ENCODE measurements at regions not wholly inside any gene's neighbourhood (a gene's known extent, or its start where the extent isn't known, plus 50 kb on each side); places are given as distances from the start of the nearest gene placed in this dataset.

DNA sequence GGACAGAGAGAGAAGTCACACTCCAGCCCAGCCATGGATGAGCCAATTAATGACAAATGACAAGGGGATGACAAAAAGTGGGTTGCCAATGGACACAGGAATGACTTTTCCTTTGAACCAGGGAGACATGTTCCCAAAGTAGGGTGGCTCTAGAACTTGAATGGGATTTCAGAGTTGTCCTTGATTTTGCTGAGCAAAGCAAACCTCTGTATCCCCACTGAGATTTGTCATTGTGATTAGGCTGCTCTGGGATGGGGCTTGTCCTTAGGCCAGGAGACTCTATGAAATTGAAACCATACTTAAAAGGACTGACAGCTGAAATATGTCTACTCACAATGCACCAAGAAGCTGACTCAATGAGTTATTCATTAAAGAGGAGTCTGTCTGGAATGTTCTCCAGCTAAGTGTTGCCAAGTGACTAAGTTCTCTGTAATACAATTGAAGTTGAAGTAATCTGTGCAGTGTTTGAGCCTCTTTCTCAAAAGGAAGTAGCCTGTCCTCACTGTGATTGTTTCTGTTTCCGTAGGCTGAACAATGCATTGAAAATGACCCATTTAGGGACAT, 69.0 kb upstream of the PCDH9 start:
- ChIA-PET POLR2A (ENCODE audit: low non-redundant PET) (no interaction called here), CTCF (no interaction called here)
- Histone ChIP-seq H3K4me3 (ENCODE audit: low read depth, low read length, poor library complexity, severe bottlenecking) (no peak overlapping the region), H3K27me3 (replicated peaks; ENCODE audit: insufficient read depth, low read depth, low read length, poor library complexity) (no peaks in the 10 kb centered on the region), H3K36me3 (ENCODE audit: insufficient read depth, low read length, poor library complexity, severe bottlenecking) (no peaks in the 10 kb centered on the region), H3K27ac (ENCODE audit: low read depth, low read length, poor library complexity, severe bottlenecking) (no peak overlapping the region), H3K4me1 (ENCODE audit: insufficient read depth, low read length, poor library complexity, severe bottlenecking) (no peaks in the 10 kb centered on the region), H3K9me3 (ENCODE audit: low read depth, low read length, poor library complexity, severe bottlenecking) (no peaks in the 10 kb centered on the region)
- intact Hi-C loops (cut with micrococcal nuclease; ENCODE audit: unreplicated experiment): no loop called here
- BruUV-seq (replicated peaks): no TSS peak
- DNase-seq (ENCODE audit: low spot score): no peak
- no peak for TF ChIP-seq EZH2 (IDR thresholded peaks at IDR 0.05; ENCODE audit: borderline replicate concordance, low read depth, low read length, poor library complexity, severe bottlenecking)
- TF ChIP-seq, protein P1, sequence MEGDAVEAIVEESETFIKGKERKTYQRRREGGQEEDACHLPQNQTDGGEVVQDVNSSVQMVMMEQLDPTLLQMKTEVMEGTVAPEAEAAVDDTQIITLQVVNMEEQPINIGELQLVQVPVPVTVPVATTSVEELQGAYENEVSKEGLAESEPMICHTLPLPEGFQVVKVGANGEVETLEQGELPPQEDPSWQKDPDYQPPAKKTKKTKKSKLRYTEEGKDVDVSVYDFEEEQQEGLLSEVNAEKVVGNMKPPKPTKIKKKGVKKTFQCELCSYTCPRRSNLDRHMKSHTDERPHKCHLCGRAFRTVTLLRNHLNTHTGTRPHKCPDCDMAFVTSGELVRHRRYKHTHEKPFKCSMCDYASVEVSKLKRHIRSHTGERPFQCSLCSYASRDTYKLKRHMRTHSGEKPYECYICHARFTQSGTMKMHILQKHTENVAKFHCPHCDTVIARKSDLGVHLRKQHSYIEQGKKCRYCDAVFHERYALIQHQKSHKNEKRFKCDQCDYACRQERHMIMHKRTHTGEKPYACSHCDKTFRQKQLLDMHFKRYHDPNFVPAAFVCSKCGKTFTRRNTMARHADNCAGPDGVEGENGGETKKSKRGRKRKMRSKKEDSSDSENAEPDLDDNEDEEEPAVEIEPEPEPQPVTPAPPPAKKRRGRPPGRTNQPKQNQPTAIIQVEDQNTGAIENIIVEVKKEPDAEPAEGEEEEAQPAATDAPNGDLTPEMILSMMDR (conservative IDR thresholded peaks at IDR 0.05; ENCODE audit: low read depth, low read length): no peak

DNA sequence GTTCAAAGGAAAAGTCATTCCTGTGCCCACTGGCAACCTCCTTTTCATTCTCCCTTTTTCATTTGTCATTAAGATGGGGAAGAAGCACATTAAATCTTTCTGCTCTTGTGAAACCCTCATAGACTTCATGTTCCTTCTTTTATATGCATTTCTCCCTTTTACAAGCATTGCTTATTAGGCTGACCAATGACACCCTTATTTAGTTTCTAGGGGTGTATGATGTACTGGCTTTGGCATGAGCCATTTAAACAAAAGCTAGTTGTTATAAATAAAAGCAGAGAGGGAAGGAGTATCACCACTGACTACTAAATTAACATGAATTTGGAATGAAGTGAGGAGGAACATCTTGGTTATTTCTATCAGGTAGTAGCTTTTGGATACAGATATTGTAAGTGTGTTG, 68.2 kb upstream of the PCDH9 start:
- BruUV-seq (replicated peaks): no TSS peak
- no peak overlapping the region for H3K4me3 ChIP-seq (ENCODE audit: low read depth, low read length, poor library complexity, severe bottlenecking)
- POLR2A ChIA-PET (ENCODE audit: low non-redundant PET): no interaction called here
- intact Hi-C loops (cut with micrococcal nuclease; ENCODE audit: unreplicated experiment): no loop called here
- H3K27me3 ChIP-seq (replicated peaks; ENCODE audit: insufficient read depth, low read depth, low read length, poor library complexity): no peaks in the 10 kb centered on the region
- no peaks in the 10 kb centered on the region for H3K9me3 ChIP-seq (ENCODE audit: low read depth, low read length, poor library complexity, severe bottlenecking)
- H3K27ac ChIP-seq (ENCODE audit: low read depth, low read length, poor library complexity, severe bottlenecking): no peak overlapping the region
- TF ChIP-seq, protein P1 (conservative IDR thresholded peaks at IDR 0.05; ENCODE audit: low read depth, low read length): no peak
- no peak for TF ChIP-seq EZH2 (IDR thresholded peaks at IDR 0.05; ENCODE audit: borderline replicate concordance, low read depth, low read length, poor library complexity, severe bottlenecking)
- no peaks in the 10 kb centered on the region for H3K4me1 ChIP-seq (ENCODE audit: insufficient read depth, low read length, poor library complexity, severe bottlenecking)
- no peaks in the 10 kb centered on the region for H3K36me3 ChIP-seq (ENCODE audit: insufficient read depth, low read length, poor library complexity, severe bottlenecking)
- CTCF ChIA-PET: no interaction called here
- DNase-seq (ENCODE audit: low spot score): no peak

DNA sequence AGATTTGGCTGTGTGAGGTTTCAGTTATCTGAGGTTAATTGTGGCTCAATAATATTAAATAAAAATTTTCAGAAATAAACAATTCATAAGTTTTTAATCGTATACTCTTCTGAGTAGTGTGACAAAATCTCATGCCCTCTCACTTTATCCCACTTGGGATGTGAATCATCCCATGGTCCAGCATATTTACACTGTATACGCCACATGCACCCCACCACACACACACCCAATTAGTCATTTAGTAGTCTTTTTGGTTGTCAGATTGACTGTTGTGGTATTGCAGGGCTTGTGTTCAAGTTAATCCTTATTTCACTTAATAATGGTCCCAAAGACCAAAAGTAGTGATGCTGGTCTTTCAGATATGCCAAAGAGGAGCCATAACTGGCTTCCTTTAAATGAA, 66.4 kb upstream of the PCDH9 start:
- H3K27ac ChIP-seq (ENCODE audit: low read depth, low read length, poor library complexity, severe bottlenecking): no peak overlapping the region
- H3K4me1 ChIP-seq (ENCODE audit: insufficient read depth, low read length, poor library complexity, severe bottlenecking): no peaks in the 10 kb centered on the region
- intact Hi-C loops (cut with micrococcal nuclease; ENCODE audit: unreplicated experiment): no loop called here
- no peak for DNase-seq (ENCODE audit: low spot score)
- TF ChIP-seq, protein P1 (conservative IDR thresholded peaks at IDR 0.05; ENCODE audit: low read depth, low read length): no peak
- no peak for TF ChIP-seq EZH2 (IDR thresholded peaks at IDR 0.05; ENCODE audit: borderline replicate concordance, low read depth, low read length, poor library complexity, severe bottlenecking)
- H3K36me3 ChIP-seq (ENCODE audit: insufficient read depth, low read length, poor library complexity, severe bottlenecking): no peaks in the 10 kb centered on the region
- H3K27me3 ChIP-seq (replicated peaks; ENCODE audit: insufficient read depth, low read depth, low read length, poor library complexity): no peaks in the 10 kb centered on the region
- no peak overlapping the region for H3K4me3 ChIP-seq (ENCODE audit: low read depth, low read length, poor library complexity, severe bottlenecking)
- ChIA-PET POLR2A (ENCODE audit: low non-redundant PET) (no interaction called here), CTCF (no interaction called here)
- BruUV-seq (replicated peaks): no TSS peak
- no peaks in the 10 kb centered on the region for H3K9me3 ChIP-seq (ENCODE audit: low read depth, low read length, poor library complexity, severe bottlenecking)

All from A673 (cell line).